Mesenteric fat pad (tissue), 1 donor: ENCODE measurements at regions not wholly inside any gene's neighbourhood (a gene's known extent, or its start where the extent isn't known, plus 50 kb on each side); places are given as distances from the start of the nearest gene placed in this dataset.
"Not testable (repeated sequence)": the region's sequence is repeated elsewhere in the genome, so short reads cannot be mapped to it uniquely, and the experiment has no call there.

Experiments used
- DNase-seq: peaks from one replicate; pipeline ENCODE4 v3.0.0-alpha.2; 2020; ENCODE audit warnings: low spot score
- donor health status: DM: yes; HTN: yes; CAD: no.

GRCh38 chr5:124515497-124516245 lies 230.8 kb downstream of the ZNF608 start:
- DNase-seq, result no peak

- DNase-seq, result no peak
Measured at GRCh38 chr5:124514956-124515355, 231.5 kb downstream of the ZNF608 start.

GRCh38 chr5:124512952-124513632 lies 233.3 kb downstream of the ZNF608 start:
- DNase-seq, result no peak

GRCh38 chr5:124512236-124512635 lies 234.2 kb downstream of the ZNF608 start:
- DNase-seq, result no peak

- no peak for DNase-seq
Measured at GRCh38 chr5:124511791-124512190, 234.6 kb downstream of the ZNF608 start.

GRCh38 chr5:124507688-124508087 lies 238.8 kb downstream of the ZNF608 start:
- no peak for DNase-seq

- DNase-seq, result no peak
Measured at GRCh38 chr5:124504081-124504916, 242.1 kb downstream of the ZNF608 start.

- DNase-seq, result no peak
Measured at GRCh38 chr5:124502551-124502950, 243.9 kb downstream of the ZNF608 start.

- DNase-seq, result not testable (repeated sequence)
Measured at GRCh38 chr5:124499818-124500217, 246.6 kb downstream of the ZNF608 start.

- DNase-seq, result not testable (repeated sequence)
Measured at GRCh38 chr5:124496968-124497367, 249.5 kb downstream of the ZNF608 start.

- no peak for DNase-seq
Measured at GRCh38 chr5:124494540-124495116, 251.8 kb downstream of the ZNF608 start.

GRCh38 chr5:124492444-124493224 lies 253.8 kb downstream of the ZNF608 start:
- DNase-seq, result no peak

GRCh38 chr5:124490315-124490714 lies 256.1 kb downstream of the ZNF608 start:
- not testable (repeated sequence) for DNase-seq

- no peak for DNase-seq
Measured at GRCh38 chr5:124481419-124481818, 265.0 kb downstream of the ZNF608 start.

- DNase-seq, result no peak
Measured at GRCh38 chr5:124480964-124481363, 265.5 kb downstream of the ZNF608 start.

- no peak for DNase-seq
Measured at GRCh38 chr5:124480022-124480421, 266.4 kb downstream of the ZNF608 start.

GRCh38 chr5:124478264-124478663 lies 268.2 kb downstream of the ZNF608 start:
- no peak for DNase-seq

GRCh38 chr5:124477577-124477976 lies 268.9 kb downstream of the ZNF608 start:
- no peak for DNase-seq

GRCh38 chr5:124477062-124477461 lies 269.4 kb downstream of the ZNF608 start:
- DNase-seq, result no peak

- DNase-seq, result no peak
Measured at GRCh38 chr5:124474528-124475215, 271.8 kb downstream of the ZNF608 start.
